ENCODE measurements at regions not wholly inside any gene's neighbourhood (a gene's known extent, or its start where the extent isn't known, plus 50 kb on each side); places are given as distances from the start of the nearest gene placed in this dataset.

DNA sequence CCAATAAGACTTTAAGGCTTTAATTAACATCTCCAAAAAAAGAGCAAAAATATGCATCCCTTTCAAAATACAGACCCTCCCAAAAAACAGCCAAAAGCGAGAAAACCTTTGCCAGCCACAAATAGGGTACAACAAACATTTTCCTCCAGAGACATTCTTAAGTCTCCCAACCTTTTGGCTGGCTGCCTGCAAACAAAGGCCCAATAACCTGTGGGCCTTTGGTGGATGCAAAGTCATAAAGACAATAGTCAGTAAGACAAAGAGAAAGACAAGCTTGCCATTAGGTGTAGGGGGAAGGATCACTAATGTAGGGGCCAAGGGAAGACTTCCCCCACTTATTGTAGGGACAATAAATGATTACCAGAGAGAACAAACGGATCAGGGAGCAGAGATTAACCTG lies 215.5 kb upstream of the ZFP42 start:
- no peaks in the 10 kb centered on the region for H3K27me3 ChIP-seq (ENCODE audit: control insufficient read depth, insufficient read depth, low read length)
- no peak overlapping the region for H3K4me3 ChIP-seq (ENCODE audit: low read length)
- H3K4me1 ChIP-seq (ENCODE audit: control insufficient read depth, insufficient read depth, low read length), result no peaks in the 10 kb centered on the region
- no peak overlapping the region for H3K27ac ChIP-seq (ENCODE audit: low read length)
- TF ChIP-seq, protein P1, sequence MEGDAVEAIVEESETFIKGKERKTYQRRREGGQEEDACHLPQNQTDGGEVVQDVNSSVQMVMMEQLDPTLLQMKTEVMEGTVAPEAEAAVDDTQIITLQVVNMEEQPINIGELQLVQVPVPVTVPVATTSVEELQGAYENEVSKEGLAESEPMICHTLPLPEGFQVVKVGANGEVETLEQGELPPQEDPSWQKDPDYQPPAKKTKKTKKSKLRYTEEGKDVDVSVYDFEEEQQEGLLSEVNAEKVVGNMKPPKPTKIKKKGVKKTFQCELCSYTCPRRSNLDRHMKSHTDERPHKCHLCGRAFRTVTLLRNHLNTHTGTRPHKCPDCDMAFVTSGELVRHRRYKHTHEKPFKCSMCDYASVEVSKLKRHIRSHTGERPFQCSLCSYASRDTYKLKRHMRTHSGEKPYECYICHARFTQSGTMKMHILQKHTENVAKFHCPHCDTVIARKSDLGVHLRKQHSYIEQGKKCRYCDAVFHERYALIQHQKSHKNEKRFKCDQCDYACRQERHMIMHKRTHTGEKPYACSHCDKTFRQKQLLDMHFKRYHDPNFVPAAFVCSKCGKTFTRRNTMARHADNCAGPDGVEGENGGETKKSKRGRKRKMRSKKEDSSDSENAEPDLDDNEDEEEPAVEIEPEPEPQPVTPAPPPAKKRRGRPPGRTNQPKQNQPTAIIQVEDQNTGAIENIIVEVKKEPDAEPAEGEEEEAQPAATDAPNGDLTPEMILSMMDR (IDR thresholded peaks at IDR 0.05), result no peak
- DNase-seq, result no peak
- H3K36me3 ChIP-seq (ENCODE audit: control insufficient read depth, insufficient read depth, low read length), result no peaks in the 10 kb centered on the region
- H3K27ac Mint-ChIP-seq, result no peak overlapping the region
- intact Hi-C loops (cut with micrococcal nuclease), result no loop called here
- H3K4me1 Mint-ChIP-seq, result no peaks in the 10 kb centered on the region
- ATAC-seq, result no peak
- peaks cover 10% of the 10 kb centered on the region for H3K9me3 ChIP-seq (ENCODE audit: control insufficient read depth, insufficient read depth, low read length)
- peaks cover 8% of the 10 kb centered on the region for H3K36me3 Mint-ChIP-seq
- peaks cover 15 to 20% of the 10 kb centered on the region in 2 donors for H3K9me3 Mint-ChIP-seq
- WGBS (ENCODE audit: insufficient coverage), result 48% methylated on average over 2 of the region's 2 CpGs
- H3K27me3 Mint-ChIP-seq (ENCODE audit: low read depth in 2 of 2), result no peaks in the 10 kb centered on the region
- no peak overlapping the region for H3K4me3 Mint-ChIP-seq

GRCh38 chr4:187782286-187782824 lies 213.2 kb upstream of the ZFP42 start:
- H3K27ac ChIP-seq (ENCODE audit: low read length), result no peak overlapping the region
- H3K4me3 ChIP-seq (ENCODE audit: low read length), result no peak overlapping the region
- no peaks in the 10 kb centered on the region for H3K36me3 ChIP-seq (ENCODE audit: control insufficient read depth, insufficient read depth, low read length)
- H3K27me3 ChIP-seq (ENCODE audit: control insufficient read depth, insufficient read depth, low read length), result no peaks in the 10 kb centered on the region
- TF ChIP-seq, protein P1 (IDR thresholded peaks at IDR 0.05), result no peak
- intact Hi-C loops (cut with micrococcal nuclease), result no loop called here
- DNase-seq (no peak), ATAC-seq (no peak)
- Mint-ChIP-seq H3K4me3 (no peak overlapping the region), H3K4me1 (no peaks in the 10 kb centered on the region), H3K27me3 (ENCODE audit: low read depth in 2 of 2) (no peaks in the 10 kb centered on the region), H3K9me3 (peaks cover 16 to 31% of the 10 kb centered on the region in 2 donors), H3K36me3 (peaks cover 8% of the 10 kb centered on the region), H3K27ac (no peak overlapping the region)
- H3K9me3 ChIP-seq (ENCODE audit: control insufficient read depth, insufficient read depth, low read length), result peaks cover 10% of the 10 kb centered on the region
- no peaks in the 10 kb centered on the region for H3K4me1 ChIP-seq (ENCODE audit: control insufficient read depth, insufficient read depth, low read length)
- 72% methylated on average over 4 of the region's 4 CpGs for WGBS (ENCODE audit: insufficient coverage)

DNA sequence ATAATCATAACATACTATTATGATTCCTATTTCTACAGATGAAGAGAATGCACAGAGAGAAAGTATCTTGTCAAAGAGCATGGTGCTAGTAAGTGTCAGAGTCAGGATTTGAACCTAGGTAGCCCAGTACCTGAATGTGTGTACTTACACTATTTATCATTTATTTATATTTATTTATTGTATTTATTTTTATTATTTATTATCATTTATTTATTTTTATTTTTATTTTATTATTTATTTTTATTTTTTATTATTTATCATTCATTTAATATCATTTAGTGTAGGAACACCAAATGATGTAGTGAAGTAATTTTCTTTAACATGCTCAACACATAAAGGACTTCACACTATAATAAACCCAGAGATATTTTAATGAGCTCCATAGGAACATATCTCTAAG lies 209.4 kb upstream of the ZFP42 start:
- no peak overlapping the region for H3K27ac Mint-ChIP-seq
- no peaks in the 10 kb centered on the region for H3K36me3 Mint-ChIP-seq
- H3K4me1 Mint-ChIP-seq, result no peaks in the 10 kb centered on the region
- no peaks in the 10 kb centered on the region for H3K4me1 ChIP-seq (ENCODE audit: control insufficient read depth, insufficient read depth, low read length)
- H3K27me3 ChIP-seq (ENCODE audit: control insufficient read depth, insufficient read depth, low read length), result no peaks in the 10 kb centered on the region
- H3K27me3 Mint-ChIP-seq (ENCODE audit: low read depth in 2 of 2), result no peaks in the 10 kb centered on the region
- H3K36me3 ChIP-seq (ENCODE audit: control insufficient read depth, insufficient read depth, low read length), result no peaks in the 10 kb centered on the region
- H3K4me3 ChIP-seq (ENCODE audit: low read length), result no peak overlapping the region
- DNase-seq (no peak), ATAC-seq (no peak)
- peaks cover 22% of the 10 kb centered on the region for H3K9me3 ChIP-seq (ENCODE audit: control insufficient read depth, insufficient read depth, low read length)
- peaks cover 10 to 24% of the 10 kb centered on the region in 2 donors for H3K9me3 Mint-ChIP-seq
- intact Hi-C loops (cut with micrococcal nuclease), result no loop called here
- TF ChIP-seq, protein P1 (IDR thresholded peaks at IDR 0.05), result no peak
- H3K4me3 Mint-ChIP-seq, result no peak overlapping the region
- no peak overlapping the region for H3K27ac ChIP-seq (ENCODE audit: low read length)

DNA sequence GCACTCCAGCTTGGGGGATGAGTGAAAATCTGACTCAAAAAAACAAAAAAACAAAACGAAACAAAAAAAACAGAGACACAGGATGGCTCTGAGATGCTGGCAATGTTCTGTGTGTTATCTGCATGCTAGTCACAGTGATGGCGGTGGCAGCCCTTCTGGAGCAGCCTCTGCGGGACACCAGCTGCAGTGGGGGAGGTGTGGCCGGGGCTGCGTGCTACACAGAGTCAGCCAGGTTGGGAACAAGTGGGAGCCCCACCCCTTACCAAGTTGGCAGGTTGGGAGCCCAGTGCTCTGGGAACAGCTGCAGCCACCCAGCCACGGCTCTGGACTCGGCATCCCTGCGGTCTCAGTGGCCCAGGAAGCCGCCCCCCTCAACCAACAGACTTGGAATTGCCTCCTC lies 206.5 kb upstream of the ZFP42 start:
- Mint-ChIP-seq H3K4me1 (no peaks in the 10 kb centered on the region), H3K4me3 (no peak overlapping the region), H3K36me3 (no peaks in the 10 kb centered on the region), H3K9me3 (peaks cover 6 to 18% of the 10 kb centered on the region in 2 donors), H3K27me3 (ENCODE audit: low read depth in 2 of 2) (no peaks in the 10 kb centered on the region), H3K27ac (no peak overlapping the region)
- no peak for DNase-seq
- Histone ChIP-seq H3K27ac (ENCODE audit: low read length) (no peak overlapping the region), H3K36me3 (ENCODE audit: control insufficient read depth, insufficient read depth, low read length) (no peaks in the 10 kb centered on the region), H3K4me1 (ENCODE audit: control insufficient read depth, insufficient read depth, low read length) (no peaks in the 10 kb centered on the region), H3K4me3 (ENCODE audit: low read length) (no peak overlapping the region), H3K27me3 (ENCODE audit: control insufficient read depth, insufficient read depth, low read length) (no peaks in the 10 kb centered on the region), H3K9me3 (ENCODE audit: control insufficient read depth, insufficient read depth, low read length) (peaks cover 21% of the 10 kb centered on the region)
- TF ChIP-seq, protein P1 (IDR thresholded peaks at IDR 0.05), result no peak
- no peak for ATAC-seq
- intact Hi-C loops (cut with micrococcal nuclease), result no loop called here
- WGBS (ENCODE audit: insufficient coverage), result 82% methylated on average over 9 of the region's 9 CpGs
